DND-41 (cell line): ENCODE measurements at regions not wholly inside any gene's neighbourhood (a gene's known extent, or its start where the extent isn't known, plus 50 kb on each side); places are given as distances from the start of the nearest gene placed in this dataset.

Experiments used
- ATAC-seq: fragments of 200-7000 bp; cut with Tn5 transposase; 3 replicates; pipeline ENCODE4 v1.9.1; 2021; ENCODE audit warnings: low read depth; ENCODE audit not compliant: insufficient read depth
- DNase-seq: peaks from one replicate; pipeline ENCODE4 v3.0.0-alpha.2; 2020
- H2AFZ ChIP-seq: 2 replicates; pipeline ENCODE4 v1.6.0; 2012; ENCODE audit warnings: low read depth, low read length
- H3K27ac ChIP-seq: 2 replicates; pipeline ENCODE4 v1.5.1; 2012; ENCODE audit warnings: low read length, inconsistent platforms
- H3K27me3 ChIP-seq: fragments of 200-600 bp; sonication (generic); 2 replicates; pipeline ENCODE4 v1.6.0; 2012; ENCODE audit warnings: low read length, mild to moderate bottlenecking, inconsistent platforms; ENCODE audit not compliant: insufficient read depth, poor library complexity
- H3K36me3 ChIP-seq: 2 replicates; pipeline ENCODE4 v1.5.1; 2012; ENCODE audit warnings: low read length, inconsistent platforms; ENCODE audit not compliant: insufficient read depth
- H3K4me1 ChIP-seq: 2 replicates; pipeline ENCODE4 v1.5.1; 2012; ENCODE audit warnings: mild to moderate bottlenecking, low read length; ENCODE audit not compliant: insufficient read depth
- H3K4me2 ChIP-seq: 2 replicates; pipeline ENCODE4 v1.6.0; 2012; ENCODE audit warnings: mild to moderate bottlenecking, moderate library complexity, low read length, inconsistent platforms; ENCODE audit not compliant: insufficient read depth
- H3K4me3 ChIP-seq, 2 experiments: fragments of 200-600 bp in 1 of 2; shearing (Covaris generic) in 1 of 2; 2 replicates each; pipeline ENCODE4 v1.5.1; 2012 to 2016; ENCODE audit warnings: inconsistent platforms in 2 of 2, low read length in 2 of 2, mild to moderate bottlenecking in 2 of 2, low read depth in 1 of 2, moderate library complexity in 1 of 2
- H3K79me2 ChIP-seq: 2 replicates; pipeline ENCODE4 v1.6.0; 2012; ENCODE audit warnings: low read length, inconsistent platforms; ENCODE audit not compliant: insufficient read depth
- H3K9ac ChIP-seq: 2 replicates; pipeline ENCODE4 v1.6.0; 2012; ENCODE audit warnings: low read depth, mild to moderate bottlenecking, inconsistent platforms, low read length, moderate library complexity
- H3K9me3 ChIP-seq: 2 replicates; pipeline ENCODE4 v1.5.1; 2012; ENCODE audit warnings: low read length, moderate library complexity, mild to moderate bottlenecking, inconsistent platforms; ENCODE audit not compliant: insufficient read depth, severe bottlenecking
- H4K20me1 ChIP-seq: 2 replicates; pipeline ENCODE4 v1.6.0; 2012; ENCODE audit warnings: low read length; ENCODE audit not compliant: insufficient read depth
- EZH2 ChIP-seq: IDR thresholded peaks from 3 replicates; pipeline ENCODE4 v1.6.1; 2012; ENCODE audit warnings: borderline replicate concordance, low read depth, mild to moderate bottlenecking, moderate library complexity, low read length, inconsistent platforms; ENCODE audit not compliant: severe bottlenecking
- TF ChIP-seq, protein P1 (sequence below): IDR thresholded peaks from 2 replicates; pipeline ENCODE4 v1.5.1; 2012; ENCODE audit warnings: borderline replicate concordance, low read length, moderate library complexity, mild to moderate bottlenecking; ENCODE audit not compliant: poor library complexity, severe bottlenecking; ENCODE audit errors: extremely low read depth

GRCh38 chr22:48743601-48744282, 1083.9 kb downstream of the BRD1 start:
- no peaks in the 10 kb centered on the region for H3K9me3 ChIP-seq
- H3K4me1 ChIP-seq = no peaks in the 10 kb centered on the region
- H2AFZ ChIP-seq = no peak overlapping the region
- no peak for TF ChIP-seq EZH2
- TF ChIP-seq, protein P1, sequence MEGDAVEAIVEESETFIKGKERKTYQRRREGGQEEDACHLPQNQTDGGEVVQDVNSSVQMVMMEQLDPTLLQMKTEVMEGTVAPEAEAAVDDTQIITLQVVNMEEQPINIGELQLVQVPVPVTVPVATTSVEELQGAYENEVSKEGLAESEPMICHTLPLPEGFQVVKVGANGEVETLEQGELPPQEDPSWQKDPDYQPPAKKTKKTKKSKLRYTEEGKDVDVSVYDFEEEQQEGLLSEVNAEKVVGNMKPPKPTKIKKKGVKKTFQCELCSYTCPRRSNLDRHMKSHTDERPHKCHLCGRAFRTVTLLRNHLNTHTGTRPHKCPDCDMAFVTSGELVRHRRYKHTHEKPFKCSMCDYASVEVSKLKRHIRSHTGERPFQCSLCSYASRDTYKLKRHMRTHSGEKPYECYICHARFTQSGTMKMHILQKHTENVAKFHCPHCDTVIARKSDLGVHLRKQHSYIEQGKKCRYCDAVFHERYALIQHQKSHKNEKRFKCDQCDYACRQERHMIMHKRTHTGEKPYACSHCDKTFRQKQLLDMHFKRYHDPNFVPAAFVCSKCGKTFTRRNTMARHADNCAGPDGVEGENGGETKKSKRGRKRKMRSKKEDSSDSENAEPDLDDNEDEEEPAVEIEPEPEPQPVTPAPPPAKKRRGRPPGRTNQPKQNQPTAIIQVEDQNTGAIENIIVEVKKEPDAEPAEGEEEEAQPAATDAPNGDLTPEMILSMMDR = no peak
- no peak overlapping the region for H3K9ac ChIP-seq
- no peaks in the 10 kb centered on the region for H3K36me3 ChIP-seq
- H3K79me2 ChIP-seq = no peaks in the 10 kb centered on the region
- no peak overlapping the region for H3K4me2 ChIP-seq
- ATAC-seq = no peak
- no peaks in the 10 kb centered on the region for H4K20me1 ChIP-seq
- DNase-seq = no peak
- H3K27me3 ChIP-seq = no peaks in the 10 kb centered on the region
- no peak overlapping the region for H3K4me3 ChIP-seq
- H3K27ac ChIP-seq = no peak overlapping the region

DNA sequence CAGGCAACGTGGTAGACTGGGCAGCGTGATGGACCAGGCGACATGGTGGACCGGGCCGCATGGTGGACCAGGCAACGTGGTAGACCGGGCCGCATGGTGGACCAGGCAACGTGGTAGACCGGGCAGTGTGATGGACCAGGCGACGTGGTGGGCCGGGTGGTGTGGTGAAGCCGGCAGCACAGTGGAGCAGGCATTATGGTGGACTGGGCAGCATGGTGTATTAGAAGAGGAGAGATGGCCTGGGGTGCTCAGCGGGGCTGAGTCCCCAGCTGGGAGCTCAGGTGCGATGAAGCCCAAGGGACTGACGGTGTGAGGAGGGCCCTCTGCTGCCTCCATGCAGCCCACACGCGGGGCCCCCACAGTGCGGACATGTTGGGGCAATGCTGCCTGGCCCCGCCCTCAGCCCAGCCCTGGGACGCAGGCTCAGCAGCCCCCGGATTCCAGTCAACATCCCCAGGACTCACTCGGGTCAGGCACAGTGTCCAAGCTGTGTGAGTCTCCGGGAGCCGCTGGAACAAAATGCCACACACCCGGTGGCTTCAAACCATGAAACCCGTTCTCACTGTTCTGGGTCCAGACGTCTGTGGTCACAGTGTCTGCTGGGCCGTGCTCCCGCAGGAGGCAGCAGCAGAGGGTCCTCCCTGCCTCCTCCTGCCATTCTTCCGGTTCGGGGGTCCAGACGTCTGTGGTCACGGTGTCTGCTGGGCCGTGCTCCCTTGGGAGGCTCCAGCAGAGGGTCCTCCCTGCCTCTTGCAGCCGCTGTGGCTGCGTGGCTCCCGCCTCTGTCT, 1084.9 kb downstream of the BRD1 start:
- H3K9me3 ChIP-seq = no peaks in the 10 kb centered on the region
- H3K9ac ChIP-seq = no peak overlapping the region
- ATAC-seq (no peak), DNase-seq (no peak)
- H2AFZ ChIP-seq = no peak overlapping the region
- H3K4me3 ChIP-seq = no peak overlapping the region
- H3K79me2 ChIP-seq = no peaks in the 10 kb centered on the region
- no peak overlapping the region for H3K4me2 ChIP-seq
- H3K36me3 ChIP-seq = no peaks in the 10 kb centered on the region
- H3K27ac ChIP-seq = no peak overlapping the region
- no peaks in the 10 kb centered on the region for H3K4me1 ChIP-seq
- H3K27me3 ChIP-seq = no peaks in the 10 kb centered on the region
- no peak for TF ChIP-seq EZH2
- TF ChIP-seq, protein P1 = no peak
- no peaks in the 10 kb centered on the region for H4K20me1 ChIP-seq

DNA sequence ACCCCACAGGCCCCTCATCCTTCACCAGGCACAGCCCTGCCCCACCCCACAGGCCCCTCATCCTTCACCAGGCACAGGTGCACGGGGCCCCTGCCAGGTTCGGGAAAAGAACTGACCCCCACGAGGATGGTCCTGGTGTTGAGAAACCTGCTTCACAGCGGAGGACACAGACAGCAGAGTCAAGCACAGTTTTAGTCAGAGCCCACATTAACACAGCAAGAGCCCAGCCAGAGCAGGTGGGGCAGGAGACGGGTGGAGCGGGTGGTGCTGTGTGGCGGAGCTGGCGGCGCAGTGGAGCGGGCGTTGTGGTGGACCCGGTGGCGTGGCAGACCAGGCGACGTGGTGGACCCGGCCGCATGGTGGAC, 1085.5 kb downstream of the BRD1 start:
- no peak overlapping the region for H3K9ac ChIP-seq
- DNase-seq (no peak), ATAC-seq (no peak)
- no peak for TF ChIP-seq EZH2
- TF ChIP-seq, protein P1 = no peak
- no peaks in the 10 kb centered on the region for H3K79me2 ChIP-seq
- H3K27me3 ChIP-seq = no peaks in the 10 kb centered on the region
- H3K36me3 ChIP-seq = no peaks in the 10 kb centered on the region
- H3K4me3 ChIP-seq = no peak overlapping the region
- no peaks in the 10 kb centered on the region for H3K9me3 ChIP-seq
- no peak overlapping the region for H2AFZ ChIP-seq
- no peak overlapping the region for H3K27ac ChIP-seq
- no peaks in the 10 kb centered on the region for H3K4me1 ChIP-seq
- H3K4me2 ChIP-seq = no peak overlapping the region
- H4K20me1 ChIP-seq = no peaks in the 10 kb centered on the region
